Hepatocyte (in vitro differentiated cells): ENCODE measurements at regions not wholly inside any gene's neighbourhood (a gene's known extent, or its start where the extent isn't known, plus 50 kb on each side); places are given as distances from the start of the nearest gene placed in this dataset.

Experiments
- DNase-seq: peaks from one replicate; pipeline ENCODE4 v3.0.0-alpha.2; 2016; ENCODE audit warnings: low spot score
- H2AFZ ChIP-seq: fragments of 200-600 bp; sonication (generic); 2 replicates; pipeline ENCODE4 v1.6.0; 2016; ENCODE audit warnings: antibody characterized with exemption, mild to moderate bottlenecking
- H3K27ac ChIP-seq: fragments of 200-600 bp; sonication (generic); 2 replicates; pipeline ENCODE4 v1.5.1; 2016; ENCODE audit warnings: mild to moderate bottlenecking
- H3K27me3 ChIP-seq: fragments of 200-600 bp; sonication (generic); 2 replicates; pipeline ENCODE4 v1.6.1; 2016
- H3K36me3 ChIP-seq: fragments of 200-600 bp; sonication (generic); replicated peaks from 2 replicates; pipeline ENCODE4 v1.5.1; 2016; ENCODE audit warnings: low read depth; ENCODE audit not compliant: insufficient read depth
- H3K4me1 ChIP-seq: fragments of 200-600 bp; sonication (generic); 2 replicates; pipeline ENCODE4 v1.5.1; 2016; ENCODE audit warnings: mild to moderate bottlenecking, moderate library complexity; ENCODE audit not compliant: insufficient read depth
- H3K4me2 ChIP-seq: fragments of 200-600 bp; sonication (generic); 2 replicates; pipeline ENCODE4 v1.6.0; 2016
- H3K4me3 ChIP-seq: fragments of 200-600 bp; sonication (generic); 2 replicates; pipeline ENCODE4 v1.5.1; 2016; ENCODE audit warnings: mild to moderate bottlenecking
- H3K79me2 ChIP-seq: fragments of 200-600 bp; sonication (generic); 2 replicates; pipeline ENCODE4 v1.6.0; 2017; ENCODE audit warnings: mild to moderate bottlenecking
- H3K9me2 ChIP-seq: fragments of 200-600 bp; sonication (generic); replicated peaks from 2 replicates; pipeline ENCODE4 v1.6.0; 2017; ENCODE audit warnings: mild to moderate bottlenecking; ENCODE audit not compliant: insufficient read depth
- H3K9me3 ChIP-seq: fragments of 200-600 bp; sonication (generic); 2 replicates; pipeline ENCODE4 v1.5.1; 2016; ENCODE audit warnings: low read depth, mild to moderate bottlenecking
- H4K20me1 ChIP-seq: fragments of 200-600 bp; sonication (generic); 2 replicates; pipeline ENCODE4 v1.6.0; 2016; ENCODE audit warnings: mild to moderate bottlenecking; ENCODE audit not compliant: insufficient read depth, poor library complexity, severe bottlenecking
- CTCF ChIP-seq: fragments of 200-600 bp; sonication (generic); IDR thresholded peaks from 2 replicates; pipeline ENCODE4 v1.5.1; 2016; ENCODE audit warnings: antibody characterized with exemption, mild to moderate bottlenecking; ENCODE audit not compliant: poor library complexity
- EZH2 ChIP-seq: fragments of 200-600 bp; sonication (generic); IDR thresholded peaks from 2 replicates; pipeline ENCODE4 v1.6.1; 2016; ENCODE audit warnings: antibody characterized with exemption, mild to moderate bottlenecking, borderline replicate concordance
- EZH2phosphoT487 ChIP-seq: fragments of 200-600 bp; sonication (generic); IDR thresholded peaks from one replicate; pipeline ENCODE4 v1.6.1; 2018; ENCODE audit warnings: antibody characterized with exemption, mild to moderate bottlenecking, low read depth, moderate library complexity; ENCODE audit not compliant: unreplicated experiment, severe bottlenecking
- WGBS: methylation state at CpG from one replicate; pipeline ENCODE4 v1.1.6; 2016; ENCODE audit warnings: low lambda C conversion rate; ENCODE audit errors: missing lambda C conversion rate; 5-methylcytosine and 5-hydroxymethylcytosine counted together

GRCh38 chr9:31005086-31005665 is 1379.3 kb upstream of the ACO1 start:
- Histone ChIP-seq H3K4me3 (no peak overlapping the region), H3K9me3 (no peaks in the 10 kb centered on the region), H3K9me2 (no peaks in the 10 kb centered on the region), H2AFZ (no peak overlapping the region), H3K27ac (no peak overlapping the region), H3K36me3 (no peaks in the 10 kb centered on the region), H3K79me2 (no peaks in the 10 kb centered on the region), H3K4me2 (no peak overlapping the region), H3K4me1 (no peaks in the 10 kb centered on the region), H4K20me1 (no peaks in the 10 kb centered on the region), H3K27me3 (no peaks in the 10 kb centered on the region)
- DNase-seq = no peak
- WGBS = 89% methylated on average over 4 of the region's 4 CpGs
- TF ChIP-seq CTCF = no peak
- no peak for TF ChIP-seq EZH2

GRCh38 chr9:31013371-31013770 is 1371.1 kb upstream of the ACO1 start:
- Histone ChIP-seq H3K79me2 (no peaks in the 10 kb centered on the region), H3K4me2 (no peak overlapping the region), H3K9me2 (no peaks in the 10 kb centered on the region), H3K27ac (no peak overlapping the region), H3K27me3 (no peaks in the 10 kb centered on the region), H3K36me3 (no peaks in the 10 kb centered on the region), H2AFZ (no peak overlapping the region), H4K20me1 (no peaks in the 10 kb centered on the region), H3K9me3 (no peaks in the 10 kb centered on the region), H3K4me1 (no peaks in the 10 kb centered on the region), H3K4me3 (no peak overlapping the region)
- no peak for DNase-seq
- TF ChIP-seq EZH2phosphoT487 (no peak), EZH2 (no peak), CTCF (no peak)

- H3K9me2 ChIP-seq = no peaks in the 10 kb centered on the region
- no peak overlapping the region for H3K4me3 ChIP-seq
- WGBS = 66% methylated on average over 3 of the region's 3 CpGs
- no peak for TF ChIP-seq EZH2phosphoT487
- no peak for TF ChIP-seq CTCF
- no peak for TF ChIP-seq EZH2
- no peaks in the 10 kb centered on the region for H3K36me3 ChIP-seq
- no peak overlapping the region for H2AFZ ChIP-seq
- no peaks in the 10 kb centered on the region for H3K4me1 ChIP-seq
- no peak overlapping the region for H3K4me2 ChIP-seq
- H4K20me1 ChIP-seq = no peaks in the 10 kb centered on the region
- no peaks in the 10 kb centered on the region for H3K79me2 ChIP-seq
- H3K27me3 ChIP-seq = no peaks in the 10 kb centered on the region
- DNase-seq = no peak
- H3K9me3 ChIP-seq = no peaks in the 10 kb centered on the region
- H3K27ac ChIP-seq = no peak overlapping the region
Observed at GRCh38 chr9:31023847-31024246, 1360.6 kb upstream of the ACO1 start.

GRCh38 chr9:31027678-31028077 is 1356.8 kb upstream of the ACO1 start:
- 64% methylated on average over 1 of the region's 1 CpG for WGBS
- no peaks in the 10 kb centered on the region for H3K9me2 ChIP-seq

More at GRCh38 chr9:31027678-31028077, 1356.8 kb upstream of the ACO1 start:
- H3K27me3 ChIP-seq = no peaks in the 10 kb centered on the region
- H3K9me3 ChIP-seq = no peaks in the 10 kb centered on the region
- no peaks in the 10 kb centered on the region for H3K4me1 ChIP-seq
- H2AFZ ChIP-seq = no peak overlapping the region
- H3K4me3 ChIP-seq = no peak overlapping the region
- no peak overlapping the region for H3K4me2 ChIP-seq
- H3K27ac ChIP-seq = no peak overlapping the region
- no peak for DNase-seq
- no peak for TF ChIP-seq EZH2
- TF ChIP-seq CTCF = no peak
- TF ChIP-seq EZH2phosphoT487 = no peak
- no peaks in the 10 kb centered on the region for H3K79me2 ChIP-seq
- no peaks in the 10 kb centered on the region for H3K36me3 ChIP-seq
- no peaks in the 10 kb centered on the region for H4K20me1 ChIP-seq
